Neural progenitor cell (in vitro differentiated cells): ENCODE measurements at regions not wholly inside any gene's neighbourhood (a gene's known extent, or its start where the extent isn't known, plus 50 kb on each side); places are given as distances from the start of the nearest gene placed in this dataset.
"Not testable (repeated sequence)": the region's sequence is repeated elsewhere in the genome, so short reads cannot be mapped to it uniquely, and the experiment has no call there.

Experiments used
- DNase-seq: peaks from one replicate; pipeline ENCODE4 v3.0.0-alpha.2; 2016; ENCODE audit warnings: low spot score
- H2AFZ ChIP-seq: fragments of 200-600 bp; sonication (generic); replicated peaks from 2 replicates; pipeline ENCODE4 v1.6.1; 2016; ENCODE audit warnings: antibody characterized with exemption
- H3F3A ChIP-seq: fragments of 200-600 bp; sonication (generic); 2 replicates; pipeline ENCODE4 v1.6.1; 2016; ENCODE audit warnings: antibody characterized with exemption, low read depth
- H3K27ac ChIP-seq: fragments of 200-600 bp; sonication (generic); 2 replicates; pipeline ENCODE4 v1.5.1; 2016; ENCODE audit warnings: mild to moderate bottlenecking
- H3K27me3 ChIP-seq: fragments of 200-600 bp; sonication (generic); 2 replicates; pipeline ENCODE4 v1.6.1; 2016; ENCODE audit warnings: mild to moderate bottlenecking, moderate library complexity
- H3K36me3 ChIP-seq: fragments of 200-600 bp; sonication (generic); 2 replicates; pipeline ENCODE4 v1.5.1; 2016
- H3K4me1 ChIP-seq: fragments of 200-600 bp; sonication (generic); 2 replicates; pipeline ENCODE4 v1.6.1; 2016; ENCODE audit warnings: mixed run types
- H3K4me2 ChIP-seq: fragments of 200-600 bp; sonication (generic); 2 replicates; pipeline ENCODE4 v1.6.1; 2016
- H3K4me3 ChIP-seq: fragments of 200-600 bp; sonication (generic); 2 replicates; pipeline ENCODE4 v1.5.1; 2016
- H3K79me2 ChIP-seq: fragments of 200-600 bp; sonication (generic); 2 replicates; pipeline ENCODE4 v1.6.1; 2016; ENCODE audit warnings: low read depth
- H3K9ac ChIP-seq: fragments of 200-600 bp; sonication (generic); 2 replicates; pipeline ENCODE4 v1.6.1; 2016
- H3K9me3 ChIP-seq: fragments of 200-600 bp; sonication (generic); 2 replicates; pipeline ENCODE4 v1.5.1; 2016; ENCODE audit warnings: low read depth
- H4K20me1 ChIP-seq: fragments of 200-600 bp; sonication (generic); 2 replicates; pipeline ENCODE4 v1.6.1; 2016; ENCODE audit warnings: low read depth
- H3K27ac Mint-ChIP-seq: 3 replicates; pipeline ENCODE4 v1.8.0; 2021; ENCODE audit warnings: mixed read lengths
- H3K27me3 Mint-ChIP-seq: 2 replicates; pipeline ENCODE4 v1.8.0; 2022; ENCODE audit warnings: low read depth, mild to moderate bottlenecking, inconsistent platforms, moderate library complexity, mixed read lengths; ENCODE audit not compliant: insufficient read depth
- H3K36me3 Mint-ChIP-seq: 3 replicates; pipeline ENCODE4 v1.8.0; 2021; ENCODE audit warnings: mixed read lengths
- H3K4me1 Mint-ChIP-seq: 3 replicates; pipeline ENCODE4 v1.8.0; 2021; ENCODE audit warnings: mixed read lengths
- H3K4me3 Mint-ChIP-seq: 3 replicates; pipeline ENCODE4 v1.8.0; 2021; ENCODE audit warnings: mild to moderate bottlenecking, moderate library complexity, mixed read lengths
- H3K9me3 Mint-ChIP-seq: 3 replicates; pipeline ENCODE4 v1.8.0; 2020; ENCODE audit warnings: mixed read lengths
- EZH2 ChIP-seq: fragments of 200-600 bp; sonication (generic); IDR thresholded peaks from 2 replicates; pipeline ENCODE4 v1.6.1; 2017; ENCODE audit warnings: antibody characterized with exemption, mild to moderate bottlenecking, moderate library complexity
- EZH2phosphoT487 ChIP-seq: fragments of 200-600 bp; sonication (generic); IDR thresholded peaks from 2 replicates; pipeline ENCODE4 v1.6.1; 2017; ENCODE audit warnings: antibody characterized with exemption
- TF ChIP-seq, protein P1 (sequence below): fragments of 200-600 bp; sonication (generic); IDR thresholded peaks from 2 replicates; pipeline ENCODE4 v1.5.1; 2017; ENCODE audit warnings: antibody characterized with exemption, mild to moderate bottlenecking

DNA sequence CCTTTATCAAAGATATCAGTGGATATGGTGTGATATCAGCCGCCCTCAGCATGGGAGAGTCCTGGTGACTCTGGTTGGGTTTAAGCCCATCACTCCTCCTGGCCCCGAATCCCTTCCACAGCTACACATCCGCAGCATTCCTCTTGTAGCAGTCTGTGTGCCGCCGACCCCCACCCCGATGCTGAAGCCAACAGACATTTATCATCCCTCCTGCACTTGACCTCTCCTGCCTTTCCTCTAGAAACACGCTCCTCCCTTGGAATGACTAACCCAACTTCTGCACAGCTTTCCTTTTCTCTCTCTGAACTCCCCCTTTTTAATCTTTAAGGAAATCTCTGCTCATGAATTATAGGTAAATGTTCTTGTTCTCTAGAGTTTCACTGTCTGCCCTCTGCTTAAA lies 250.9 kb upstream of the FOXN3 start:
- H3K27me3 Mint-ChIP-seq: peaks cover 3% of the 10 kb centered on the region
- Histone ChIP-seq H2AFZ (no peak overlapping the region), H3K4me3 (no peak overlapping the region), H3K36me3 (no peaks in the 10 kb centered on the region), H3K4me2 (no peak overlapping the region), H3K27ac (no peak overlapping the region), H3K9ac (no peak overlapping the region), H3K4me1 (no peaks in the 10 kb centered on the region), H3F3A (no peaks in the 10 kb centered on the region), H3K79me2 (no peaks in the 10 kb centered on the region), H3K9me3 (no peaks in the 10 kb centered on the region), H4K20me1 (no peaks in the 10 kb centered on the region), H3K27me3 (no peaks in the 10 kb centered on the region)
- no peak for DNase-seq
- H3K27ac Mint-ChIP-seq: no peak overlapping the region
- H3K9me3 Mint-ChIP-seq: peaks cover 14% of the 10 kb centered on the region
- peaks cover 2% of the 10 kb centered on the region for H3K4me1 Mint-ChIP-seq
- peaks cover 4% of the 10 kb centered on the region for H3K36me3 Mint-ChIP-seq
- TF ChIP-seq, protein P1, sequence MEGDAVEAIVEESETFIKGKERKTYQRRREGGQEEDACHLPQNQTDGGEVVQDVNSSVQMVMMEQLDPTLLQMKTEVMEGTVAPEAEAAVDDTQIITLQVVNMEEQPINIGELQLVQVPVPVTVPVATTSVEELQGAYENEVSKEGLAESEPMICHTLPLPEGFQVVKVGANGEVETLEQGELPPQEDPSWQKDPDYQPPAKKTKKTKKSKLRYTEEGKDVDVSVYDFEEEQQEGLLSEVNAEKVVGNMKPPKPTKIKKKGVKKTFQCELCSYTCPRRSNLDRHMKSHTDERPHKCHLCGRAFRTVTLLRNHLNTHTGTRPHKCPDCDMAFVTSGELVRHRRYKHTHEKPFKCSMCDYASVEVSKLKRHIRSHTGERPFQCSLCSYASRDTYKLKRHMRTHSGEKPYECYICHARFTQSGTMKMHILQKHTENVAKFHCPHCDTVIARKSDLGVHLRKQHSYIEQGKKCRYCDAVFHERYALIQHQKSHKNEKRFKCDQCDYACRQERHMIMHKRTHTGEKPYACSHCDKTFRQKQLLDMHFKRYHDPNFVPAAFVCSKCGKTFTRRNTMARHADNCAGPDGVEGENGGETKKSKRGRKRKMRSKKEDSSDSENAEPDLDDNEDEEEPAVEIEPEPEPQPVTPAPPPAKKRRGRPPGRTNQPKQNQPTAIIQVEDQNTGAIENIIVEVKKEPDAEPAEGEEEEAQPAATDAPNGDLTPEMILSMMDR: no peak
- TF ChIP-seq EZH2phosphoT487 (no peak), EZH2 (no peak)
- no peak overlapping the region for H3K4me3 Mint-ChIP-seq

DNA sequence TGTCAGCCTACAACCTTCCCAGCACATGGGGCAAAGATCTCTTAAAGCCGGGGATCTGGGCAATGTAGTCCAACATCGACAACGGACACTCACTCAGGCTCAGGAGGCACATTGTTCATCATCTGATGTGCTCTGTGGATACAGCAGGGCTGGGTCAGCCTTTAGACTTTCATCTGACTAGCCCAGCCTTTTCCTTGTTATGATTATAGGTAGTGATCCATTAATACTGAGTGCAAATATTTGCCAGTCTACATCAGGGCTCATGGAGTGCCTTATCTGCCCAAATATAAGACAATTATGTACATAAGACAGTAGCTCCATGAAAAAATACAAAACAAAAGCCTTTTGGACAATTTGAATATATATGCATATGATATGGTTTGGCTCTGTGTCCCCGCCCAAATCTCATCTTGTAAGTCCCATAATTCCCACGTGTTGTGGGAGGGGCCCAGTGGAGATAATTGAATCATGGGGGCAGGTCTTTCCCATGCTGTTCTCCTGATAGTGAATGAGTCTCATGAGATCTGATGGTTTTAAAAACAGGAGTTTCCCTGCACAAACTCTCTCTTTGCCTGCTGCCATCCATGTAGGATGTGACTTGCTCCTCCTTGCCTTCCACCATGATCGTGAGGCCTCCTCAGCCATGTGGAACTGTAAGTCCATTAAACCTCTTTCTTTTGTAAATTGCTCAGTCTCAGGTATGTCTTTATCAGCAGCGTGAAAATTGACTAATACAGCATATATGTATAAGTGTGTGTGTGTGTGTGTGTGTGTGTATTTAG lies 248.5 kb upstream of the FOXN3 start:
- not testable (repeated sequence) for H3K4me2 ChIP-seq, DNase-seq, H3K4me1 ChIP-seq, H3K9ac ChIP-seq, H3K27me3 ChIP-seq, H3F3A ChIP-seq, H3K27ac ChIP-seq, H3K9me3 ChIP-seq, H3K4me3 ChIP-seq, H4K20me1 ChIP-seq, H3K36me3 ChIP-seq, H3K27ac Mint-ChIP-seq, H2AFZ ChIP-seq, H3K27me3 Mint-ChIP-seq, H3K79me2 ChIP-seq, H3K4me3 Mint-ChIP-seq, H3K4me1 Mint-ChIP-seq, H3K36me3 Mint-ChIP-seq
- peaks cover 12% of the 10 kb centered on the region for H3K9me3 Mint-ChIP-seq

DNA sequence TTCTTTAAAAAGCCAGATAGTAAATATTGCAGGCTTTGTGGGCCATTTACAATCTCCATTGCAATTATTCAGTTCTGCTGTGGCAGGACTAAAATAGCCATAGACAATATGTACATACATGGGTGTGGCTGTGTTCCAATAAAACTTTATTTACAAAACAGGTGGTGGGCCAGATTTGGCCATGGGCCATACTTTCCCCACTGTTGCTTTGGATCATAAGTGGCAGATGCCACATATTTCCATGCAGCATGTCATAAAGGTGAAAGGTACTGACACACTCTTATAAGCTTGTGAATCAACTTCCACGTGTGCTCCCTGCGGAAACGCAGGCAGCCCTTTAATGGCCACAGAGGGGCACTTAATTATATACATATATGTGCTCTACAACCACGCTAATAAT lies 244.4 kb upstream of the FOXN3 start:
- Histone ChIP-seq H3K4me2 (no peak overlapping the region), H3K79me2 (no peaks in the 10 kb centered on the region), H3K27me3 (no peaks in the 10 kb centered on the region), H4K20me1 (no peaks in the 10 kb centered on the region), H2AFZ (no peak overlapping the region), H3K36me3 (no peaks in the 10 kb centered on the region), H3K4me1 (no peaks in the 10 kb centered on the region), H3K9me3 (no peaks in the 10 kb centered on the region), H3F3A (no peaks in the 10 kb centered on the region), H3K9ac (no peak overlapping the region), H3K4me3 (no peak overlapping the region), H3K27ac (no peak overlapping the region)
- Mint-ChIP-seq H3K9me3 (peaks cover 5% of the 10 kb centered on the region), H3K27me3 (peaks cover 2% of the 10 kb centered on the region), H3K27ac (no peak overlapping the region), H3K4me3 (no peak overlapping the region), H3K36me3 (peaks cover 2% of the 10 kb centered on the region), H3K4me1 (no peaks in the 10 kb centered on the region)
- DNase-seq: no peak
- no peak for TF ChIP-seq EZH2phosphoT487
- TF ChIP-seq EZH2: no peak
- TF ChIP-seq, protein P1: no peak

DNA sequence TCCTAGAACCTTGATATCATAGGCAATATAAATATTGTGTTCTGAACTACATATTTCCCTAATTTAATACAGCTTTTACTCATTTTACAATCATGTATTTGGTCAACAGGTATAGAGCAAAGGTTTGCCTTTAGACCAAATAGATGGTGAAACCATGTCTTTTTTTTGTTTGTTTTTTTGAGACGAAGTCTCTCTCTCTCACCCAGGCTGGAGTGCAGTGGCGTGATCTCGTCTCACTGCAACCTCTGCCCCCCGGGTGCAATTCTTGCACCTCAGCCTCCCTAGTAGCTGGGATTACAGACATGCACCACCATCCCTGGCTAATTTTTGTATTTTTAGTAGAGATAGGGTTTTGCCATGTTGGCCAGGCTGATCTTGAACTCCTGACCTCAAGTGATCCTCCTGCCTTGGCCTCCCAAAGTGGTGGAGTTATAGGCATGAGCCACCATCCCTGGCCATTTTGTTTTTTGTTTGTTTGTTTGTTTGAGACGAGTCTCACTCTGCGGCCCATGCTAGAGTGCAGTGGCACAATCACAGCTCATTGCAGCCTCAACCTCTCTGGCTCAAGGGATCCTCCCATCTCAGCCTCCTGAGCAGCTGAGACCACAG lies 243.7 kb upstream of the FOXN3 start:
- not testable (repeated sequence) for DNase-seq, H4K20me1 ChIP-seq, H3K27ac ChIP-seq, H2AFZ ChIP-seq, H3K4me1 ChIP-seq, H3K9ac ChIP-seq, H3K79me2 ChIP-seq, H3F3A ChIP-seq, H3K36me3 ChIP-seq, H3K27me3 ChIP-seq, H3K4me3 ChIP-seq, H3K27me3 Mint-ChIP-seq, H3K4me1 Mint-ChIP-seq, H3K36me3 Mint-ChIP-seq, H3K4me2 ChIP-seq, H3K27ac Mint-ChIP-seq, H3K9me3 ChIP-seq, H3K9me3 Mint-ChIP-seq, H3K4me3 Mint-ChIP-seq
